ENCODE measurements at regions not wholly inside any gene's neighbourhood (a gene's known extent, or its start where the extent isn't known, plus 50 kb on each side); places are given as distances from the start of the nearest gene placed in this dataset.

DNA sequence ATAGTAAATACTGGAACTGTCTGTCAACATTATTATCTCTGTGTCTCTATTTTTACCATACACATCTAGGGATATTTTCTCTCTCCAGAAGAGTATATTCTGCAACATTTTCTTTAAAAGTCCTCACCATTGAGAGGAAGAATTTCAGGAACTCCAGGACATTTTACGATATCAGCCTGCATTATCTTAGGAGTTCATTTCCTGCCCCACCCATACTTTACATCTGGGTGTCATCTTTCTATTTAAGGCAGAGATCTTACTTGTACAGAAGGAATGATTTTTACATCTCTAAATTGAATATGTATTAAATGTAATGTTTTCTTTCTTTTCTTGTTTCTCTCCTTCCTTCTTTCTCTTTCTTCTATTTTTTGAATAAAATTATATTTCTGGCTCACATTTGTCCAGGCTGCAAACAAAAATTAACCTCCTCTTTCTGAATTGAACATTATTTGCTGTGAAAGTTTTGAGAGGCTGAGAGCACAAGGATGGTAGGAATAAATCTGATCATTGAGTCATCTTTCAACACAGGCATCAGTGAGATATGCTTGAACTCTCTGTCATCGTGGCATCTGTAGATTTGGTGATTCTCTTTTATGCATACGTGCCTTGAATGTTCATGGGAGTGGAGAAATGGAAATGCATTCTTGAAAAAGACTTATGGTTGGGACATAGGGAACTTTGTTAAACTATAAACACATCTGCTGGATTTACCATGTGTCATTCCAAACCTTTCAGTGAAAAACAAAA lies 753.6 kb downstream of the SLC16A7 start:
- H3K4me1 ChIP-seq, result no peaks in the 10 kb centered on the region
- DNase-seq, result no peak
- H3K36me3 ChIP-seq, result no peaks in the 10 kb centered on the region
- H3K4me3 ChIP-seq, result no peak overlapping the region
- H3K27me3 ChIP-seq, result no peaks in the 10 kb centered on the region
- H3K9me3 ChIP-seq (replicated peaks), result no peaks in the 10 kb centered on the region
- H3K27ac ChIP-seq, result no peak overlapping the region

DNA sequence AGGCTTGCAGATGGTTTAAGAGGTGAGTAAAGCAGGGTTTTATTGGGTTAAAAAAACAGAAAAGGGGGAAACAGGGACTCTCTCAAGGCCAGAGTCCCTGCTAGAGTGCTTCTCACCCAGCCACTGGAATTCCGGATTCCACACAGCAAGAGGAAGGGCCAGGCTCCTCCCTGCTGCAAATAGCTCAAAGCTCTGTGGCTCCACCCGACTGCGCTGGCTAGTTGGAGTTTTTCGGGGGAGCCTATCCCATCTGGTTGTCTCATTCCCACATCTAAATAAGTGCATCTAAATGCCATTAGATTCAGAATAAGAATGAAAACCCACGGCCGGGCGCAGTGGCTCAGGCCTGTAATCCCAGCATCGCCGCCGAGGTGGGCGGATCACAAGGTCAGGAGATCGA lies 791.5 kb downstream of the SLC16A7 start:
- no peaks in the 10 kb centered on the region for H3K36me3 ChIP-seq
- no peaks in the 10 kb centered on the region for H3K27me3 ChIP-seq
- H3K4me3 ChIP-seq, result no peak overlapping the region
- no peak overlapping the region for H3K27ac ChIP-seq
- H3K9me3 ChIP-seq (replicated peaks), result no peaks in the 10 kb centered on the region
- no peaks in the 10 kb centered on the region for H3K4me1 ChIP-seq
- DNase-seq, result no peak

DNA sequence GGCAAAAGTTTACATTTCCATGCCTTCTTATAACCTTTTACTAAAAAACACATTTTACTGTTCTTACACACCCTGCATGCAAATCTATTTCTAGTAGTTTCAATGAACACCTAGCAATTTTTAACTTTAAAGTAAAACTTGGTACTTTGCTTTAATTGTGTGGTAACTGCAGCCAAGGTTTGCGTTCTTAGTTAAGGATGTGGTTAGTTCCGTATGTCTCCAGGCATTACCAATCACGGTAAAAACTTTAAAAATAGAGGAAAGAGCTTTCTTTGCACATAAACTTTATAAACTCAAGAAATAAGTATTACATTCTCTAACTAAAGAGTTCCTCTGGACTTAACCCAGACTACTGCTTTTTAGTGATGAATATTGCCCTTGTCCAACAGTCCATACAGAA lies 795.2 kb downstream of the SLC16A7 start:
- no peak for DNase-seq

DNA sequence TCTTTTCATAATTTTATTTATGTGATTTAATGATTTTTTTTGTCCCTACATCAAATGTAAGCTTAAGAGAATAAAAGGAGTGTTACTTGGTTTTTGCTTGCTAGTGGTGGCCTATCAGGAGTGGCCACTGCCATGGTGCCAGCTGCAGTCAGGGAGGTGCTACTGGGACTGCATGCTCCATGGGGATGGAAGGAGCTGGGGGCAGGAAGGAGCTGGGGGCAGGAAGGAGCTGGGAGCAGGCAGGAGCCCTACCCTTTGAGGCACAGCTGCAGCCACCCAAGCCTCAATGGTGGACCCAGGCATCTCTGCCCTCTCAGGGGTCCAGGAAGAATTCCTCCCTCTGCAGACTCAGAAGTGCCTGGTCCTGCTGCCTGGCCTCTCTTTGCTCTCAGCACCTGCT lies 796.0 kb downstream of the SLC16A7 start:
- Histone ChIP-seq H3K36me3 (no peaks in the 10 kb centered on the region), H3K4me1 (no peaks in the 10 kb centered on the region), H3K9me3 (replicated peaks) (no peaks in the 10 kb centered on the region), H3K27me3 (no peaks in the 10 kb centered on the region), H3K4me3 (no peak overlapping the region), H3K27ac (no peak overlapping the region)
- no peak for DNase-seq

More for the DNA sequence above, 795.2 kb downstream of the SLC16A7 start:
- Histone ChIP-seq H3K4me3 (no peak overlapping the region), H3K27me3 (no peaks in the 10 kb centered on the region), H3K36me3 (no peaks in the 10 kb centered on the region), H3K27ac (no peak overlapping the region), H3K9me3 (replicated peaks) (no peaks in the 10 kb centered on the region), H3K4me1 (no peaks in the 10 kb centered on the region)

DNA sequence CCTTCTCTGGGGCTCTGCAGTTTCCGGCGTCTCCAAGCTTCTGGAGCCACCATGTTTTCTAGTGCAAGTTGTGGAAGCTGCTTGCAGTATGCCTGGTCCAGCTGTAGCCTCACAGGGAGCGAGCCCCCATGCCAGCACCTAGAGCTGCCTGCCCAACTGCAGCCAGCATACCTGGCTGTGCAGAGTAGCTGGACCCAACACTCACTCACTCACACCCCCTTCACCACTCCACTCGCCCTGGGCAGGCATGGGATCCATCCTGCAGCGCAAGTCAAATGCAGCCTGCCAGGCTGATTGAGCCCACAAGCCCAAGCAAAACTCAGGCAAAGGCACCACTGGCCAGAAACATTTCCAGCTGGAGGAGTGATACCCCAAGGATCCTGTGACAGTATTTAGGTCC lies 797.3 kb downstream of the SLC16A7 start:
- Histone ChIP-seq H3K27me3 (no peaks in the 10 kb centered on the region), H3K27ac (no peak overlapping the region), H3K4me3 (no peak overlapping the region), H3K9me3 (replicated peaks) (no peaks in the 10 kb centered on the region), H3K4me1 (no peaks in the 10 kb centered on the region), H3K36me3 (no peaks in the 10 kb centered on the region)
- no peak for DNase-seq

DNA sequence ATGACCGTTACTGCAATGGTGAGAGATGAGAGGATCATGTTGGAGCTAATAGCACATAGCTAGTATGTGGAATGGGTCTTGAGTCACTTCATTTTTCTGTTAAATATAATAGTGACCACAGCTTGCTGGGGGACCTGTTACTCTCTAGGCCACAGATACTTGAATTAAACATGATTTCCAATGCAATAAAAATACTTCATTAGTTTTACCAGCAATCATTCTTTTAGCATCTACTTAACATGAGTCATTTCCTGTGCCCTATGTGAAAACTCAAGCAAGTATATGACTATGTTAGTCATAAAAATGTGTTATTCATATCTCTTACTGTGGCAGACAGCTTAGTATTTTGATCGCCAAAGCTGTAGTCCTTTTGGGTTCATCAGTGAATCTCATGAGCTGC lies 798.8 kb downstream of the SLC16A7 start:
- Histone ChIP-seq H3K36me3 (no peaks in the 10 kb centered on the region), H3K27ac (no peak overlapping the region), H3K4me3 (no peak overlapping the region), H3K9me3 (replicated peaks) (no peaks in the 10 kb centered on the region), H3K27me3 (no peaks in the 10 kb centered on the region), H3K4me1 (no peaks in the 10 kb centered on the region)
- no peak for DNase-seq

DNA sequence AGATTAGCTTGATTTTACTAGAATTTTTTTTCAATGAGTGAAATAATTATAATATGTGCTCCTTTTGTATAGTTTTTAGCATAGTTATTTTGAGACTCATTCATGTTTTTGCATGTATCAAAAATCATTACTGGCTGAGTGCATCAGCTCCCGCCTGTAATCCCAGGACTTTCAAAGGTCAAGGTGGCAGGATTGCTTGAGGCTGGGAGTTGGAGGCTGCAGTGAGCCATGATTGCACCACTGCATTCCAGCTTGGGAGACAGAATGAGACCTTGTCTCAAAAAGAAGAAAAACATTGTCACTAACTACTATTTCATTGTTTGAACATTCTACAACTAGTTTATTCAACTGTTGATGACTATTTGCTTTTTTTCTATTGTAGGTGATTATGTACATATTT lies 802.7 kb downstream of the SLC16A7 start:
- no peak for DNase-seq
- no peaks in the 10 kb centered on the region for H3K27me3 ChIP-seq
- no peak overlapping the region for H3K4me3 ChIP-seq
- no peaks in the 10 kb centered on the region for H3K36me3 ChIP-seq
- H3K4me1 ChIP-seq, result no peaks in the 10 kb centered on the region
- no peaks in the 10 kb centered on the region for H3K9me3 ChIP-seq (replicated peaks)
- no peak overlapping the region for H3K27ac ChIP-seq

DNA sequence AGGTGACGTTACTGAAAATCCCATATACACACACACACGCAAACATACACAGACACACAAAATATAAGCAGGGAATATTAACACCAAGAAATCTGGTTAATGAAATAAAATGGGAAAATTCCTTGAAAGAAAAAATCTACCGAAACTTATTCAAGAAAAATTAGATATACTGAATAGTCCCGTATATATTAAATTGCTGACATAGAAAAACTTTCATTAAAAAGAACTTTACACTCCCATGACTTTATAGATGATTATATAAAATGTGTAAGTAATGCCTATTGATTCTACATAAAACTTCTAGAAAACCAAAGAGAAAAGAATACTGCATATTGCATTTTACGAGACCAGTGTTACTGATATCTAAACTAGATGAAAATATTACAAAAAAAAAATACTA lies 803.2 kb downstream of the SLC16A7 start:
- H3K27ac ChIP-seq, result no peak overlapping the region
- no peaks in the 10 kb centered on the region for H3K27me3 ChIP-seq
- H3K9me3 ChIP-seq (replicated peaks), result no peaks in the 10 kb centered on the region
- H3K4me3 ChIP-seq, result no peak overlapping the region
- no peak for DNase-seq
- no peaks in the 10 kb centered on the region for H3K4me1 ChIP-seq
- H3K36me3 ChIP-seq, result no peaks in the 10 kb centered on the region

DNA sequence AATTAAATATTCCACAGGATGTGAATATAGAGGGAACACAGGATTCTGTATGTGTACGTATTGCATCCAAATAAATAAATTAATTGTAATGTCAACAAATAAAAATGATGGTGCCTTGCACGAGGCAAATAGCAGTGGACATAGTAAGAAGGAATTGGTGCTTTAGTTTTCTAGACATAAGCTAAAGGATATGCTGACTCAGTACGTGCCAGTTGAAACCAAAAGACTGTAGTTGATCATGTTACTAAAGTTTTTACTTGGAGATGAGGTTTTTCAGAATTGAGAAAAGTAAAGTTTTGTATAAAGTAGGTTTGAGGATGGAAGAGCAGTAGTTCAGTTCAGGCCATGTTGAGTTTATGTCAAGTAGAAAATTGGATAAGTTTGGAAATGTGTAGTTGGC lies 807.2 kb downstream of the SLC16A7 start:
- no peak for DNase-seq

DNA sequence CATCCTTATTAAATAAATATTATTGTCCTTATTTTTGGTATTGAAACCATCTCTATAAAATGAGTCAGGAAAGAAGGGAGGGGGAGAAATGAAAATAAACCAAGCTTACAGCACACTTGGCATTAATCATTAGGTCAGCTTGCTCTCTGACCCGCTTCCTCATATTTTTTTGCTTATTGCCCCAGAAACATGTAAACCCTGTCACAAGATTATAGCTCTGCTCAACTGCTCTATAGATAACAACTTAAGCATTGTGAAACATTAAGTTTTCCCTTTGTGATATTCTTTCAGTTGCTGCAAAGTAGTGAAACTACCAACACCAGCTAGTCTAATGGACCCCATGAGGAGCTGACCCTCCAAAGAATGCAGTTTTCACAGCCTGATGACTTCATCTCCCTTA lies 819.5 kb downstream of the SLC16A7 start:
- no peaks in the 10 kb centered on the region for H3K36me3 ChIP-seq
- H3K27me3 ChIP-seq, result no peaks in the 10 kb centered on the region
- no peak for DNase-seq
- H3K9me3 ChIP-seq (replicated peaks), result no peaks in the 10 kb centered on the region
- H3K4me3 ChIP-seq, result no peak overlapping the region
- H3K4me1 ChIP-seq, result no peaks in the 10 kb centered on the region
- no peak overlapping the region for H3K27ac ChIP-seq

More for the DNA sequence above, 807.2 kb downstream of the SLC16A7 start:
- Histone ChIP-seq H3K4me3 (no peak overlapping the region), H3K27ac (no peak overlapping the region), H3K36me3 (no peaks in the 10 kb centered on the region), H3K9me3 (replicated peaks) (no peaks in the 10 kb centered on the region), H3K27me3 (no peaks in the 10 kb centered on the region; the same call in 1 of the 2 replicates), H3K4me1 (no peaks in the 10 kb centered on the region)

DNA sequence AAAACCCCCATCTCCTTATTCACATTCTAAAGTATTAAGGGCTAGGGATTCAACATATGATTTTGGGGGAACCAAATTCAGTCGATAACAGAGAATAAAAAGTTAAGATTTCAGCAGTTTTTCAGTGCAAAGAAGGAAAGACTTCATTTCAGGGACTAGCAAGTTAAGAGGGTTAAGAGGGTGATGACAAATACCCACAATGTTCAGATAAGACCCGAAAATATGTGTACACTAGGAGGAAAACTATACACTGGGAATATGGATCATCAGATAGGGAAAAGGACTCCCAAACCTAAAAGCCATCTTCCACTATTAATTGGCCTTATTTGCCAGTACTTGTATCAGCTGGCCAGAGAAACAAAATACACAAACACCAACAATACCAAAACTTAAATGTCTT lies 824.2 kb downstream of the SLC16A7 start:
- no peak for DNase-seq
- H3K4me1 ChIP-seq, result no peaks in the 10 kb centered on the region
- H3K27ac ChIP-seq, result no peak overlapping the region
- H3K27me3 ChIP-seq, result no peaks in the 10 kb centered on the region
- no peak overlapping the region for H3K4me3 ChIP-seq
- no peaks in the 10 kb centered on the region for H3K9me3 ChIP-seq (replicated peaks)
- no peaks in the 10 kb centered on the region for H3K36me3 ChIP-seq

DNA sequence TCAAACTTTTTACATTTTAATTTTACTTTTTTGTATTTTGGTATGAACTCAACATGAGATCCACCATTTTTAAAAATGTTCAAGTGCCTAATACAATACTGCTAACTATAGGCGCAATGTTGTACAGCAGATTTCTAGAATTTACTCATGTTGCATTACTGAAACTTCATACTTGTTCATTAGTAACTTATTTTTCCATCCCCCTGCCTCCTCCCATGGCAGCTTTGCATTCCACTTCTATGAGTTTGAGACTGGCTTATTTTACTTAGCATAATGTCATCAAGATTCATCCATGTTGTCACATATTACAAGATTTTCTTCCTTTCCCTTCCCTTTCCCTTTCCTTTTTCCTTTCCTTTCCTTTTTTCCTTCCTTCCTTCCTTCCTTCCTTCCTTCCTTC lies 825.9 kb downstream of the SLC16A7 start:
- H3K4me1 ChIP-seq, result no peaks in the 10 kb centered on the region
- no peak overlapping the region for H3K4me3 ChIP-seq
- H3K27me3 ChIP-seq, result no peaks in the 10 kb centered on the region
- H3K27ac ChIP-seq, result no peak overlapping the region
- no peaks in the 10 kb centered on the region for H3K36me3 ChIP-seq
- DNase-seq, result no peak
- no peaks in the 10 kb centered on the region for H3K9me3 ChIP-seq (replicated peaks)

DNA sequence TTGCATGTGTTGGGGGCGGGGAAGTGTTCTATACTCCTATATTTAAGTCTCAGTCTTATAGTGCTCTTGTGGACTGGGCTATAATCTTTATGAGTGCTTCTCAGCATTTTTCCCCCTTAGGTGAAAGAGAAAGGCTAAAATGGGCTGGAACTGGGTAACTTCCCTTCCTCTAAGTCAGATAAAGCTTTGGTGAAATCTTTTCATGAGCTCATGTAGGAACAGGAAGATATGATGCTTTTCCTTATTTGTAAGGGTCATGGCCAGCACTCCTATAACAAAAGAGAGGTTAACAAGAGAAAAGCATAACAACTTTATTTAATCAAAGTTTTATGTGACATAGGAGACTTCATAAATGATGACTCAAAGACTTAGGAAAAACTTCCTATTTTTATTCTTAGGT lies 841.5 kb downstream of the SLC16A7 start:
- no peaks in the 10 kb centered on the region for H3K9me3 ChIP-seq (replicated peaks)
- no peaks in the 10 kb centered on the region for H3K36me3 ChIP-seq
- H3K27ac ChIP-seq, result no peak overlapping the region
- no peaks in the 10 kb centered on the region for H3K27me3 ChIP-seq
- H3K4me3 ChIP-seq, result no peak overlapping the region
- no peak for DNase-seq
- no peaks in the 10 kb centered on the region for H3K4me1 ChIP-seq

DNA sequence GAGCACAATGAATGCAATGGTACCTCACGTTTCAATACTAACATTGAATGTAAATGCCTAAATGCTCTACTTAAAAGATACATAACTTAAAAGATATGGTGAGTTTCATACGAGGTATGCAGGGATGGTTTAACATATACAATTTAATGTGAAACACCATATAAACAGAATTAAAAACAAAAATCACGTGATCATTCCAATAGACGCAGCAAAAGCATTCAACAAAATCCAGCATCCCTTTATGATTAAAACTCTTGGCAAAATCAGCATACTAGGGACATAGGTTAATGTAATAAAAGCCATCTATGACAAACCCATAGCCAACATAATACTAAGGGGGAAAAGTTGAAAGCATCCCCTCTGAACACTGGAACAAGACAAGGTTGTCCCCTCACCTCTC lies 845.7 kb downstream of the SLC16A7 start:
- Histone ChIP-seq H3K4me3 (no peak overlapping the region), H3K4me1 (no peaks in the 10 kb centered on the region), H3K9me3 (replicated peaks) (no peaks in the 10 kb centered on the region), H3K36me3 (no peaks in the 10 kb centered on the region), H3K27me3 (no peaks in the 10 kb centered on the region), H3K27ac (no peak overlapping the region)
- no peak for DNase-seq

DNA sequence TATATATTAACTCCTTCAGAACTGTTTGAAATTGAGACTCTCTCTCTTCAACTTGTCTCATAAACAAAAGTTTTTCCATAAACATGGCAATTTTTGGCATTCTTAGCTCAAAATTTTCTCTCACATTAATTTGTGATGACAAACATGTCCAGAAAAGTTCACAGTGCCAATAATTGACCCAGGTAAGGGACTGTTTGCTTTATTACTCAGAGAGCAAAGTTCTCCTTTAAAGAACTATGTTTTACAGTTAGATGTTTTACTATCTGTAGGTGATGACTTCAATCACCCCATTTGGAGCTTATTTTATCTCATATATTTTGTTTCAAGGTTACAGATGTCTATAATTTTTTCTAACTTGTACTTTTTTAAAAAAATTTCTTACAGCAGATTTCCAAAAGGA lies 855.6 kb downstream of the SLC16A7 start:
- Histone ChIP-seq H3K4me1 (no peaks in the 10 kb centered on the region), H3K27ac (no peak overlapping the region), H3K4me3 (no peak overlapping the region), H3K27me3 (no peaks in the 10 kb centered on the region), H3K9me3 (replicated peaks) (no peaks in the 10 kb centered on the region), H3K36me3 (no peaks in the 10 kb centered on the region)
- DNase-seq, result no peak

DNA sequence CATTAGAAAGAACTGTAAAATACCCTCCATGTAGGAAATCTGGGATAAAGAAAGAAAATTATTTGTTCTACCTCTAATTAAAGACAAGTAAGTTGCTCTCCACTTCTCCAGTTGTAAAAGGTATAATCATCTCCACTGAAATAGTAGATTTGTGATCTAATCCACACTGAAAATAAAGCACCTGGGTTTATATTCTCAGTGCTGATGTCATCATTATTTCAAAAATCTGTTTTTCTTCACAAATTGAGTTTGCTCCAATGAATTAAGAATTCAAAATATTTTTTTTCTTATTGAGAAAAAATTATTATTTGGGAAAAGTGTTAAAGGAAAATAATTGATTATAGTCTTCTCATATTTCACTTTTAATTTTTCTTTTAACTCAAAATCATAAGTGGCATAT lies 869.2 kb downstream of the SLC16A7 start:
- H3K4me1 ChIP-seq, result no peaks in the 10 kb centered on the region
- no peaks in the 10 kb centered on the region for H3K36me3 ChIP-seq
- no peaks in the 10 kb centered on the region for H3K9me3 ChIP-seq (replicated peaks)
- DNase-seq, result no peak
- H3K27ac ChIP-seq, result no peak overlapping the region
- no peak overlapping the region for H3K4me3 ChIP-seq
- H3K27me3 ChIP-seq, result no peaks in the 10 kb centered on the region
